NCI-H1930 (cell line): ENCODE measurements at regions not wholly inside any gene's neighbourhood (a gene's known extent, or its start where the extent isn't known, plus 50 kb on each side); places are given as distances from the start of the nearest gene placed in this dataset.
"Not testable (repeated sequence)": the region's sequence is repeated elsewhere in the genome, so short reads cannot be mapped to it uniquely, and the experiment has no call there.

Experiments used
- DNase-seq, 2 experiments: peaks; one replicate each; lab custom pipeline; 2025; lab: John Stamatoyannopoulos, UW

- no peak for DNase-seq
Observed at GRCh38 chr4:163077680-163078079, 89.0 kb downstream of the NAF1 start.

- DNase-seq = no peak
Observed at GRCh38 chr4:163072222-163072621, 94.5 kb downstream of the NAF1 start.

- DNase-seq = no peak
Observed at GRCh38 chr4:163071308-163071707, 95.4 kb downstream of the NAF1 start.

- no peak for DNase-seq
Observed at GRCh38 chr4:163070023-163070422, 96.7 kb downstream of the NAF1 start.

- no peak for DNase-seq
Observed at GRCh38 chr4:163063891-163064290, 102.8 kb downstream of the NAF1 start.

- DNase-seq = no peak
Observed at GRCh38 chr4:163048447-163048846, 118.2 kb downstream of the NAF1 start.

- DNase-seq = no peak
Observed at GRCh38 chr4:163042306-163042705, 124.4 kb downstream of the NAF1 start.

GRCh38 chr4:163017135-163017534 is 149.6 kb downstream of the NAF1 start:
- DNase-seq = no peak

GRCh38 chr4:163012816-163013215 is 153.9 kb downstream of the NAF1 start:
- no peak for DNase-seq

GRCh38 chr4:163003979-163004378 is 162.7 kb downstream of the NAF1 start:
- no peak for DNase-seq

- DNase-seq = no peak
Observed at GRCh38 chr4:162988530-162988929, 178.2 kb downstream of the NAF1 start.

- DNase-seq = no peak
Observed at GRCh38 chr4:162985131-162985530, 181.6 kb downstream of the NAF1 start.

GRCh38 chr4:162984621-162985020 is 182.1 kb downstream of the NAF1 start:
- DNase-seq = no peak

- DNase-seq = no peak
Observed at GRCh38 chr4:162981823-162982222, 184.9 kb downstream of the NAF1 start.

- DNase-seq = no peak
Observed at GRCh38 chr4:162978398-162978797, 188.3 kb downstream of the NAF1 start.

- DNase-seq = no peak
Observed at GRCh38 chr4:162977788-162978187, 188.9 kb downstream of the NAF1 start.

GRCh38 chr4:162972661-162973330 is 193.9 kb downstream of the NAF1 start:
- no peak for DNase-seq

GRCh38 chr4:162969194-162969593 is 197.5 kb downstream of the NAF1 start:
- no peak for DNase-seq

GRCh38 chr4:162965978-162966377 is 200.7 kb downstream of the NAF1 start:
- DNase-seq = not testable (repeated sequence)

- DNase-seq = no peak
Observed at GRCh38 chr4:162959046-162959445, 207.6 kb downstream of the NAF1 start.

GRCh38 chr4:162957521-162958143 is 209.1 kb downstream of the NAF1 start:
- DNase-seq = no peak

- DNase-seq = no peak
Observed at GRCh38 chr4:162954976-162955375, 211.7 kb downstream of the NAF1 start.

GRCh38 chr4:162952232-162952631 is 214.5 kb downstream of the NAF1 start:
- DNase-seq = no peak

- no peak for DNase-seq
Observed at GRCh38 chr4:162945713-162946112, 221.0 kb downstream of the NAF1 start.
